HUES6 (cell line): ENCODE measurements at regions not wholly inside any gene's neighbourhood (a gene's known extent, or its start where the extent isn't known, plus 50 kb on each side); places are given as distances from the start of the nearest gene placed in this dataset.
"Not testable (repeated sequence)": the region's sequence is repeated elsewhere in the genome, so short reads cannot be mapped to it uniquely, and the experiment has no call there.

Experiments used
- H3K27ac ChIP-seq: 2 replicates; pipeline ENCODE4 v1.7.0; 2013; ENCODE audit warnings: low read depth, mild to moderate bottlenecking, low read length, inconsistent platforms
- H3K27me3 ChIP-seq: 2 replicates; pipeline ENCODE4 v1.6.1; 2013; ENCODE audit warnings: low read length; ENCODE audit not compliant: control insufficient read depth, insufficient read depth
- H3K36me3 ChIP-seq: 2 replicates; pipeline ENCODE4 v1.6.1; 2013; ENCODE audit warnings: low read length; ENCODE audit not compliant: control insufficient read depth, insufficient read depth
- H3K4me1 ChIP-seq: 2 replicates; pipeline ENCODE4 v1.6.1; 2013; ENCODE audit warnings: low read length; ENCODE audit not compliant: control insufficient read depth, insufficient read depth
- H3K4me3 ChIP-seq: 2 replicates; pipeline ENCODE4 v1.5.1; 2013; ENCODE audit warnings: low read depth, low read length
- H3K9ac ChIP-seq: one replicate; pipeline ENCODE4 v1.6.1; 2013; ENCODE audit warnings: mild to moderate bottlenecking, low read length
- H3K9me3 ChIP-seq: 2 replicates; pipeline ENCODE4 v1.6.1; 2013; ENCODE audit warnings: low read depth, low read length; ENCODE audit not compliant: control insufficient read depth, insufficient read depth

DNA sequence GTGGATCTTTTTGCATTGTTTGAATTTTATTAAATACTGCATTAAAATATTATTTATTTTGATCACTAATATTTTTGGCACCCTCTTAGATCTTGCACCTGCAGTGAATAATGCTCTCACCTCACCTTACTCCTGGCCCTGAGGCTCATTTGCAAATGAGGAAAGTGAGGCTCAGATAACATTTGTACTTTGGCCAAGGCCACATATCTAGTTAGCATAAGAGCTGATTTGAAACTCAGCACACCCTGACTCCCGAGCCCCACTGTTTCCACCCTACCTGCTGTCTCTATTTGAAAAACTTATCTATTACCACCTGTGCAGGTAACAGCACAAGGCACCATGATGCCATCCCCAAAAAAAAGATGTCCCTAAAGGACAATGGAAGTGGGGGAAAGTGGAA lies 358.7 kb upstream of the MAF start:
- H3K4me1 ChIP-seq, result peaks cover 7% of the 10 kb centered on the region; the same call in 1 of the 2 replicates
- 0 out of 2 replicates have a peak, but pooled peaks cover 2% of the 10 kb centered on the region for H3K9me3 ChIP-seq
- H3K4me3 ChIP-seq, result no peak overlapping the region
- H3K9ac ChIP-seq, result no peak overlapping the region
- no peaks in the 10 kb centered on the region for H3K27me3 ChIP-seq
- no peak overlapping the region for H3K27ac ChIP-seq
- no peaks in the 10 kb centered on the region for H3K36me3 ChIP-seq

DNA sequence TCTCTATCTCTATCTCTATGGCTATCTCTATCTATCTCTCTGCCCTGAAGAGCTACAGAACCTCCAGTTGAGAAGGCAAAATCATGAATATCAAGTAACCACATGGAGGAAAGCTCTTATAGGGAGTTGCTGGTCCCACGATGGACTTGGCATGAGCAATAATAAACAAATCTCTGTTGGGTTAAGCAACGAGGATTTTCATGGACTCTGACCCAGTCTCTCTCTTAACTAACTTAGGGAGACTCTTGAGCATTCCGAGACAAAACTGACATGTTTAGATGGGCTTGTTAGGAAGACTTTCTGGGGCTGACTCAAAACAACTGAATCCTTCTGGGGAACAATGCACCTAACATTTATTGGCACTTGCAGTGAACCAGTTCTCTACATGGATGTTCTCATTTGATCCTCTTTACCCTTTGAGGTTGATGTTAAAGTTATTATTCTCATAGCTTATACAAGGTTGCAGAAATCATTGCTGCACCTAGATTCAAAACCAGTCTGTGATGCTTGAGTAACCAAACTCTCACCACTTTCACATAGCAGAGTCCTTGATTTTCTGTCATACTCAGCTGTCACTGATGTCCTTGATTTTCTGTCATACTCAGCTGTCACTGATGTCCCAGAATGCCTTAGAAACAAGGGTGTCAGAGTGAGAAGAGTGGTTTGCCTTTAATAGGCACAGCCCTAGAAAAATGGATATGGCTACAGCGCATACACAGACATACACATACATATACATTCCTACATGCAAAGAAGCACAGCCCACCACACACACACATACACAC lies 354.6 kb upstream of the MAF start:
- Histone ChIP-seq H3K9ac (no peak overlapping the region), H3K4me3 (no peak overlapping the region), H3K36me3 (no peaks in the 10 kb centered on the region), H3K9me3 (no peaks in the 10 kb centered on the region), H3K27ac (no peak overlapping the region), H3K27me3 (no peaks in the 10 kb centered on the region), H3K4me1 (no peaks in the 10 kb centered on the region)

GRCh38 chr16:79950932-79951719 lies 350.6 kb upstream of the MAF start:
- Histone ChIP-seq H3K27ac (no peak overlapping the region), H3K4me3 (no peak overlapping the region), H3K4me1 (no peaks in the 10 kb centered on the region), H3K36me3 (no peaks in the 10 kb centered on the region), H3K9me3 (no peaks in the 10 kb centered on the region), H3K27me3 (no peaks in the 10 kb centered on the region), H3K9ac (no peak overlapping the region)

DNA sequence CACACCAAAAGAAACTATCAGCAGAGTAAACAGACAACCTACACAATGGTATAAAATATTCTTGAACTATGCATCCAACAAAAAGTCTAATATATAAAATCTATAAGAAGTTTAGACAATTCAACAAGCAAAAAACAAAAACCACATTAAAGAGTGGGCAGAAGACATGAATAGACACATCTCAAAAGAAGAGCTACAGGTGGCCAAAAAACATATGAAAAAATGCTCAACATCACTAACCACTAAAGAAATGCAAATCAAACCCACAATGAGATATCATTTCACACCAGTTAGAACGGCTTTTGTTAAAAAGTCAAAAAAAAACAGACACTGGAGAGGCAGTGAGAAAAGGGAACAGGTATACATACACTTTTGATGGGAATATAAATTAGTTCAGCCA lies 348.9 kb upstream of the MAF start:
- Histone ChIP-seq H3K36me3 (no peaks in the 10 kb centered on the region), H3K9me3 (no peaks in the 10 kb centered on the region), H3K9ac (no peak overlapping the region), H3K4me1 (no peaks in the 10 kb centered on the region), H3K27me3 (no peaks in the 10 kb centered on the region), H3K27ac (no peak overlapping the region), H3K4me3 (no peak overlapping the region)

DNA sequence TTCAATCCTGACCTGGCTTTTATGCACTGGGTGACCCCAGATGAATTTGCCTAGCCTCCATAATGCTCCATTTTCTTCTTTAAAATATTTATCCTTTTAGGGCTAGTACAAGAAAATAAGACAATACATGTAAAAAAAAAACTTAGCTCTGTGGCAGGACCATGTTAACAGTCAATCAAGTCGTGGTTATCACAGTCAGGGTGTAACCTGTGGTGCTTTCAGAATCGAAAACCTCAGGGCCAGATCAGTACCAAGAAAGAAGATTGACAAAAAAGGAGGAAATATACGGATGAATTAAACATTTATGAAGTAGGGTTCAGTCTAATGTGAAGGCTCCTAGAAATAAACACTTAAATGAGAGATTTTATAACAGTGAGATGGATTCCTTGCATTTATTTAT lies 347.2 kb upstream of the MAF start:
- no peaks in the 10 kb centered on the region for H3K36me3 ChIP-seq
- no peak overlapping the region for H3K4me3 ChIP-seq
- no peaks in the 10 kb centered on the region for H3K27me3 ChIP-seq
- H3K9me3 ChIP-seq, result no peaks in the 10 kb centered on the region
- no peak overlapping the region for H3K9ac ChIP-seq
- H3K27ac ChIP-seq, result no peak overlapping the region
- no peaks in the 10 kb centered on the region for H3K4me1 ChIP-seq

GRCh38 chr16:79946252-79946651 lies 345.7 kb upstream of the MAF start:
- no peak overlapping the region for H3K4me3 ChIP-seq
- H3K27ac ChIP-seq, result no peak overlapping the region

DNA sequence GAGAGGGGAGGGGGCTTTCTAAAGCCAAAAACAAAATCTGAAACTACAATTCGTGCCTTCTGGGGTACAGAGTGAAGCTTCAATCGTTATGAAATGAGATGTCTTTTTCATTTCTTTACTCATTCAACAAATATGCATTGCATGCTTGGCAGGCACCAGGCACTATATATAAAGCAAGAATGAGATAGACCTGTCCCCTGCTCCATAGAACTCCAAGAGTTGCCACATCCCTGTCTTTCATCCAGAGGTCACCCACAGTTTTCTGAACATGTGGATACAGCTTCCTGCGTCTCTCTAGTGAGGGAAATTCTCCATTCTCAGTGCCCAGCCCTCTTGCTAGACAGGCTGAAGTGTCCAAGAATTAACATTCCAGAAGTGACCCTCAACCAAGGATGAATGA lies 343.2 kb upstream of the MAF start:
- H3K4me3 ChIP-seq, result no peak overlapping the region
- no peaks in the 10 kb centered on the region for H3K36me3 ChIP-seq
- H3K9me3 ChIP-seq, result no peaks in the 10 kb centered on the region
- no peaks in the 10 kb centered on the region for H3K4me1 ChIP-seq
- H3K27ac ChIP-seq, result no peak overlapping the region
- no peak overlapping the region for H3K9ac ChIP-seq
- H3K27me3 ChIP-seq, result no peaks in the 10 kb centered on the region

More at GRCh38 chr16:79946252-79946651, 345.7 kb upstream of the MAF start:
- no peaks in the 10 kb centered on the region for H3K9me3 ChIP-seq
- H3K9ac ChIP-seq, result no peak overlapping the region
- no peaks in the 10 kb centered on the region for H3K36me3 ChIP-seq
- no peaks in the 10 kb centered on the region for H3K4me1 ChIP-seq
- no peaks in the 10 kb centered on the region for H3K27me3 ChIP-seq

GRCh38 chr16:79938575-79938974 lies 338.0 kb upstream of the MAF start:
- H3K9ac ChIP-seq, result no peak overlapping the region
- H3K4me3 ChIP-seq, result no peak overlapping the region
- H3K9me3 ChIP-seq, result no peaks in the 10 kb centered on the region
- H3K27ac ChIP-seq, result no peak overlapping the region
- H3K4me1 ChIP-seq, result peaks cover 3% of the 10 kb centered on the region; the same call in 1 of the 2 replicates
- H3K27me3 ChIP-seq, result no peaks in the 10 kb centered on the region
- H3K36me3 ChIP-seq, result no peaks in the 10 kb centered on the region

DNA sequence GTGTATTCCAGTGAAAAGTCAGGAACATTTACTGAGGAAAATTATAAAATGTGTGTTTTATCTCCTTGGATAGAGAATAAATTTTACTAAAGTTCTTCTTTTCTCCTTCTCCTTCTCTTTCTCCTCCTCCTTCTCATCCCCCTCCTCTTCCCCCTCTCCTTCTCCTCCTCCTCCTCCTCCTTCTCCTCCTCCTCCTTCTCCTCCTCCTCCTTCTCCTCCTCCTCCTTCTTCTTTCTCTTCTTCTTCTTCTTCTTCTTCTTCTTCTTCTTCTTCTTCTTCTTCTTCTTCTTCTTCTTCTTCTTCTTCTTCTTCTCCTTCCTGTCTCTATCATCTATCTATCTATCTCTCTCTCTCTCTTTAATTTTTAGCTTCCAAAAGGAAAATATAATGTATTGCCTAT lies 337.1 kb upstream of the MAF start:
- H3K27ac ChIP-seq, H3K27me3 ChIP-seq, H3K9me3 ChIP-seq, H3K4me3 ChIP-seq, H3K36me3 ChIP-seq, H3K4me1 ChIP-seq, H3K9ac ChIP-seq: not testable (repeated sequence)

DNA sequence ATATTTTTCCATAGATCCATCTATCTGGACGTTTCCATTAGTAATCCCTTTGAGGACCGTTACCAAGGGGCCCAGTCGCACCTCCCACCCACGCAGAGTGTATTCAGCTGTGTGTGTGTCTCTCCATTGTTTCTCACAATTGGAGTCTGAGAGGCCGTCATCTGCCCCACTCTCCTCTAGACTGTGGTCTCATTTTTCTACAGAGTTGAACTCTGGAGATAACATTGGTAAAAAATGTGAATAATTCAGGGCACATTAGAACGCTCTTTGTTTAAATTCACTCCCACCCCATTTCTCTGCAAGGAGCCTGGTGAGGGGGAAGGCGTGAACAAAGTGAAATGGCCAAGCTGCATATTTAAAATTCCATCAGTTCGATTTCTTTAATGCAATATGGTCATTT lies 333.1 kb upstream of the MAF start:
- H3K4me3 ChIP-seq, result no peak overlapping the region
- H3K36me3 ChIP-seq, result no peaks in the 10 kb centered on the region
- no peak overlapping the region for H3K9ac ChIP-seq

DNA sequence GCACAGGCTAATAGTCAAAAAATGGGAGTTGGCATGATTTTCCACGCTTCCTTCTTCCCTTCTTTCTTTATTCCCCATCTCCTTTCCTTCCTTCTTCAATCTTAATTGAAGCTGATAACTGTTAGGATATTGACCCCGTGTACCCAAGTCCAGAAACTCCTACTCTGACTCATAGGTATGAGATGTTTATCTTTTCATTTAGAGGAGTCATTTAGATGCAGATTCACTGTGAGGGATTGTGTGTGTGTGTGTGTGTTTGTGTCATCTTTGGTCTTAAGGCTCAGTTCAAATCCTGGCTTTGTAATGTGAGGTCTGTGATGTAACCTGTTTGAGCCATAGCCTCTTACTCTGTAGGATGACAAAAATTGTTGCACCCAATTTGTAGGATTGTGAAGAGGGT lies 332.0 kb upstream of the MAF start:
- Histone ChIP-seq H3K9me3 (no peaks in the 10 kb centered on the region), H3K9ac (no peak overlapping the region), H3K27ac (no peak overlapping the region), H3K27me3 (no peaks in the 10 kb centered on the region), H3K4me3 (no peak overlapping the region), H3K4me1 (peaks cover 3% of the 10 kb centered on the region; the same call in 1 of the 2 replicates), H3K36me3 (no peaks in the 10 kb centered on the region)

More for the DNA sequence above, 333.1 kb upstream of the MAF start:
- Histone ChIP-seq H3K9me3 (no peaks in the 10 kb centered on the region), H3K4me1 (peaks cover 3% of the 10 kb centered on the region; the same call in 1 of the 2 replicates), H3K27ac (no peak overlapping the region), H3K27me3 (no peaks in the 10 kb centered on the region)
